Gastrocnemius medialis (tissue), 4 donors: ENCODE measurements at regions not wholly inside any gene's neighbourhood (a gene's known extent, or its start where the extent isn't known, plus 50 kb on each side); places are given as distances from the start of the nearest gene placed in this dataset.

ENCODE experiments used
- POLR2A ChIP-seq, 2 donors: fragments of 450-650 bp; IDR thresholded peaks; one replicate each; pipeline ENCODE4 v1.6.1; 2017; ENCODE audit warnings: antibody characterized with exemption in 2 of 2, mild to moderate bottlenecking in 2 of 2, moderate library complexity in 2 of 2
- TF ChIP-seq, protein P1 (sequence below), 5 experiments: fragments of 450-650 bp in 3 of 5; fragments of 200-600 bp in 2 of 5; sonication (generic) in 2 of 5; IDR thresholded peaks in 4 of 5; conservative IDR thresholded peaks in 1 of 5; 1 replicate in 4 of 5; 2 replicates in 1 of 5; pipeline ENCODE4 v1.5.1; 2016 to 2019; ENCODE audit warnings: antibody characterized with exemption in 5 of 5, mild to moderate bottlenecking in 3 of 5, moderate library complexity in 3 of 5

DNA sequence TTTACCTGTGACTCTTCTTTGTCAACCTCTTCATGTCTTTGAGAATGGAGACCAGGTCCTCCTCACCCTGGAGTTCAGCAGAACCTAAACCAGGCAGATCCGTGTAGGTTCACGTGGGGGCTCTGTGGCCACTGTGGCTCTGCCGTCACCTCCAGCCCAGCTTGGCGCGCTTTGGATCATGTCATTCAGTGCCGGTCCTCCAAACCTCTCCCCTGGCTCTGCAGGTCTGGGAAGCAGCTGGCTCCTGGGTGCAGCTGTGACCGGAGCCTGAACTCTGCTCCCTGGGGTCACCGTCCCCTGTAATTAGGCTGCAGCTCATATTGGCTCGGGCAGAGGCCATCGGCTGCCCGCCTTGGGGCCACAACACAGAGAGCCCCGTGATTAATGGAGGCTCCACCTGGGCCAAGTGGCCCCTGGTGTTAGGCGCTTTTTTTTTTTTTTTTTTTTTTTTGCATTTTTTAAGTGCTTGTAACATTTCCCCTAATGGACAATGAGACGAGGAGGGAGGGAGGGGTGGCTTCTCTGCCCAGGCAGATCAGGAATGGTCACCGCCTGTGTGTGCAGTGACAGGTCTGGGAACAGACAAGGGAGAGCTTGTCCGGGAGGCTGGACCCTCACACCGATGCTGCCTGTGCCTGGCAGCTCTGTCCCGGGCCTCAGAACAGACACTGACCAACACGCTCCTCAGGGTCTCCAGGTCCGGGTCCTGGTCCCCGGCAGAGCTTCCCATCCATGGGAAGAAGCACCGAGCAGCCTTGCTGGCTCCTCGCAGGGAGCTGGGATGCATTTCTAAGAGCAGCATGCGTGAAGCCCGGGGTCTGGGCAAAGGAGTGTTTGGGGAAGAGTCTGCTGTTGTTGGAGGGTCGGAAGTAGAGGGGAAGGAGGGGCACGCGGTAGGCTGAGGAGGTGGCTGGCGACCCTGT lies 247.9 kb downstream of the SEC14L1 start:
- no peak for TF ChIP-seq POLR2A (IDR thresholded peaks at IDR 0.05)
- TF ChIP-seq, protein P1, sequence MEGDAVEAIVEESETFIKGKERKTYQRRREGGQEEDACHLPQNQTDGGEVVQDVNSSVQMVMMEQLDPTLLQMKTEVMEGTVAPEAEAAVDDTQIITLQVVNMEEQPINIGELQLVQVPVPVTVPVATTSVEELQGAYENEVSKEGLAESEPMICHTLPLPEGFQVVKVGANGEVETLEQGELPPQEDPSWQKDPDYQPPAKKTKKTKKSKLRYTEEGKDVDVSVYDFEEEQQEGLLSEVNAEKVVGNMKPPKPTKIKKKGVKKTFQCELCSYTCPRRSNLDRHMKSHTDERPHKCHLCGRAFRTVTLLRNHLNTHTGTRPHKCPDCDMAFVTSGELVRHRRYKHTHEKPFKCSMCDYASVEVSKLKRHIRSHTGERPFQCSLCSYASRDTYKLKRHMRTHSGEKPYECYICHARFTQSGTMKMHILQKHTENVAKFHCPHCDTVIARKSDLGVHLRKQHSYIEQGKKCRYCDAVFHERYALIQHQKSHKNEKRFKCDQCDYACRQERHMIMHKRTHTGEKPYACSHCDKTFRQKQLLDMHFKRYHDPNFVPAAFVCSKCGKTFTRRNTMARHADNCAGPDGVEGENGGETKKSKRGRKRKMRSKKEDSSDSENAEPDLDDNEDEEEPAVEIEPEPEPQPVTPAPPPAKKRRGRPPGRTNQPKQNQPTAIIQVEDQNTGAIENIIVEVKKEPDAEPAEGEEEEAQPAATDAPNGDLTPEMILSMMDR (IDR thresholded peaks at IDR 0.05 in 4 of 5, conservative IDR thresholded peaks at IDR 0.05 in 1 of 5), result no peak
